OCI-LY7 (cell line): ENCODE measurements at regions not wholly inside any gene's neighbourhood (a gene's known extent, or its start where the extent isn't known, plus 50 kb on each side); places are given as distances from the start of the nearest gene placed in this dataset.

Source experiments
- CTCF ChIP-seq: fragments of 200-600 bp; sonication (generic); conservative IDR thresholded peaks from 2 replicates; pipeline ENCODE4 v1.5.1; 2014; ENCODE audit warnings: mild to moderate bottlenecking, antibody characterized with exemption, low read length, moderate library complexity, mixed read lengths
- EZH2phosphoT487 ChIP-seq: fragments of 200-600 bp; sonication (generic); IDR thresholded peaks from 2 replicates; pipeline ENCODE4 v1.6.1; 2018; ENCODE audit warnings: low read depth, borderline replicate concordance, mild to moderate bottlenecking, mixed run types, antibody characterized with exemption, low read length, moderate library complexity, mixed read lengths

- no peak for TF ChIP-seq CTCF
- TF ChIP-seq EZH2phosphoT487: no peak
Observed at GRCh38 chr13:53174545-53174944, 145.9 kb downstream of the OLFM4 start.
